Kidney glomerular epithelial cell (primary cell): ENCODE measurements at regions not wholly inside any gene's neighbourhood (a gene's known extent, or its start where the extent isn't known, plus 50 kb on each side); places are given as distances from the start of the nearest gene placed in this dataset.

ENCODE experiments used
- DNase-seq: peaks from one replicate; lab custom pipeline; 2025; lab: John Stamatoyannopoulos, UW

DNA sequence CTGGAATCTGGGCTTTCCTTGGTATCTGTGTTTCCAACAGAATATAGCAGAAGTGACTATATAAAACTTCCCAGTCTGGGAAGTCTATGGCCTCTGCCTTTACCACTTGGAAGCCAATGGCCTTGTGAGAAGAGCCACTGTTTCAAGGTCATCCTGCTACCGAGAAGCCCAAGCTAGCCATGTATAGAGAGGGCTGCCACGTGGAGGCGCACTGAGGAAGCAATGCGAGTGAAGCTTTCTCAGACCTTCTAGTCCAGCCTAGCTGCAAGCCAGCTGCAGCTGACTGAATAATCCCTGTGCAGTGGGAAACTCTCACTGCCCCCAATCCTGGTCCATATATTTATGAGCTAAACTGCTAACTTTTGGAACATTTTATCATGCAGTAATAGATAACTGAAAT, 661.8 kb upstream of the RIOK2 start:
- DNase-seq = no peak

DNA sequence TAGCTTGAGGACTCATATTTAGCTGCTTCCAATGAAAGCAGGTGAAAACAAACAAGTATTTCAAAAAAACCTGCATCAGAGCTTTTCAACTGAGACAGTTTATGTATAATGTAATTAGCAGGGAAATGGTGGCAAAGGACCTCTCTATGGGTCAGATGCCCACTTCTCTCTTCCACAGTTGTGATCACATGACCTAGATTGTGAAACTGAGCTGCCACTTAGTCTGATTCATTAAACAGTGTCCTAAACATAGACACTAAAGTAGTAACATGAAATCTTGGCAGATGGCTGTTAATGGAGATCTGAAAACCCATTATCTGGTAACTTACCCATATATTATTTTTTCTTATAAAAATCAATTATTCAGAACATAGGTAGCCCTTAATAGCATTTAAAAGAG, 663.6 kb upstream of the RIOK2 start:
- no peak for DNase-seq

DNA sequence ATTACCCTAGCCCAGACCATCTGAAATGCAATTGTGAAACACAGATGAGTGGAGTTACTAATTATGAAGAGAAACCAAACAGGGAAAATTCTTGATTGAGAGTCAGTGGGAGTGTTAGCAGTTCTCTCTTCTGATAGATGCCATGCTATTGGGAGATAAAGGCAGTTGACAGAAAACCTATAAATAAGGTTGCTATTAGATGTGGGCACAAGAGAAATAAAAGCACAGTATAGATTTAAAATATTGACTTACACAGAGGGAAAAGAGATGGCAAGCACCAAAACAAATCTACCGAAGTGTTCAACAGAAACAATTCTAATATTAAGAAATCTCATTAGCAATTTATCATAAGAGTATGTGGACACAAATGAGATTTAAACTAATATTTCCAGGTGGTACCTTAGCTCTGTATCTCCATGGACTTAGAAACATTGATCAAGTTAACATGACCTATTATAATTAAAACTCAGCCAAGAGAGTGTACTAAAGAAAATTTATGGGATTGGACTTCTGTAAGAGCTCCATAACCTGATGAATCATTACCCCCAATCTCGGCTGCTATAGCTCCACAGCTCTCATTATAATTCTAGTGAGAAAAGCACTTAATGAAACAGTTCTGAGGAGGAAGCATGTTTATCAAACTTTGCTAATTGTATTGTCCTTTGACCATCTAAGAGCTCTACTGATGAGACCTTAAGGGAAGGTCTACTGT, 665.0 kb upstream of the RIOK2 start:
- no peak for DNase-seq

DNA sequence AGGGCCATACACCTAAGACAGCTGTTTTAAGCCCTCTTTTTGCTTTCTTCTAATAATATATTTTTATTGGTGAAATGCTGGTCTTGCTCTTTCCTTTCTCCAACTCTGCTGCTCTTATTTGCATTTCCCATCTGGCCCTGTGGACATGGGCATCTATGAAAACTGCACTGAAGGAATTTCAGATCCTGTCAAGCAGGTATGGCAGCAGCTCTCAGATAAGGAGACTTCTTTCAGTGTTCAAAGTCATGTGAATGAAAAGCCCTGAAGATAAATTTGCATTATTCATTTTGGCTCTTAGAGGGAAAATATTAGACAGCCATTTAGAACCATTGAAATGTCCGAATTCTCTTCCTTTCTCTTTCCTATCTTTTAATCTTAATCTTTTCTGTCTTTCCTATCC, 668.0 kb upstream of the RIOK2 start:
- no peak for DNase-seq

DNA sequence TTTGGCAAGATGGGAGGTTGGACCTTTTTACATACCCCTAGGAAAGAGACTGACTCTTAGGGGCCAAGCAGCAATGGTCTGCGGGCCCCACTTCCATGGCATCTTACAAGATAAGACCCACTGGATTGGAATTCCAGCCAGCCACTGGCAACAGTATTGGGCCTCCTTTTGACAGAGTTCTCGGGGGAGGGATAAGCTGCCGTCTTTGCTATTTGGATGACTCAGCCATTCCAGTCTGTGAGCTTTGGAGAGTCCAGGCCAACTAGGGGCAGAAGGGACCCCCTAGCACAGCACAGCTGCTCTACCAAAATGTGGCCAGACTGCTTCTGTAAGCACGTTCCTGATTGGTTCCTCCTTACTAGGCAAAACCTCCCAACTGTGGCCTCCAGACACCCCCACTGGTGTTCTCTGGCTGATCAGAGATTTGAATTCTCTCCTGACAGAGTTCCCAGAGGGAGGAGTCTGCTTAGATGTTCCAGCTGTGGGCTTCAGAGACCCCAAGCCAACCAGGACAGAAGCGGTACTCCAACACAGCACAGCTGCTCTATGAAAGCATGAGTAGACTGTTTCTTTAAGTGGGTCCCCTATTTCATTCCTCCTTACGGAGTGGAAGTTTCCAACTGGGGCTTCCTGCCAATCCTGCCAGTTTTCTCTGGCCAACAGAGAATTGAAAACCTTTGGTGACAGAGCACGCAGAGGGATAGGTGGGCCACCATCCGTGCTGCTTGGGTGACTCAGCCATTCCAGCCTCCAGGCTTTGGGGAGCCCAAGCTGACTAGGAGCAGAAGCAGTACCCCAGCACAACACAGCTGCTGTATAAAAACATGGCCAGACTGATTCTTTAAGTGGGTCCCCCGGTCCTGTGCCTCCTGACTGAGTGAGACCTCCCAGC, 672.1 kb upstream of the RIOK2 start:
- DNase-seq = no peak

DNA sequence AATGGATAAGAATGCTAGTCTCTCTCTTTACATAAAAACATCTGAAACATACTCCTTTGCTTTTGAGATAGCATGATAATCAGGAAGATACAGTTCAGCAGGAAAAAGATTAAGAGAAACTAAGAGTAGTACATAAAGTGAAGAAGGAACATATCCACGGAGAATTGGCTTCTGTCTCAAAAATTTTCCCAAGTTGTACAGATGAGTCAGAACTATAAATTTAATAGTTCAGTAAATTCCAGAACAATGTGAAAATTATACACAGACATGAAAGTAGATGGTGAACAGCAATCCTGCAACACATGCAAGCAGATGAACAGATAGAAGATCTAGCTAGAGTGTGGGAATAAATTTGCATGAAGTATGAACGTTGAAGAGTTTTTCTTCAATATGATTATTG, 691.4 kb upstream of the RIOK2 start:
- DNase-seq = no peak

DNA sequence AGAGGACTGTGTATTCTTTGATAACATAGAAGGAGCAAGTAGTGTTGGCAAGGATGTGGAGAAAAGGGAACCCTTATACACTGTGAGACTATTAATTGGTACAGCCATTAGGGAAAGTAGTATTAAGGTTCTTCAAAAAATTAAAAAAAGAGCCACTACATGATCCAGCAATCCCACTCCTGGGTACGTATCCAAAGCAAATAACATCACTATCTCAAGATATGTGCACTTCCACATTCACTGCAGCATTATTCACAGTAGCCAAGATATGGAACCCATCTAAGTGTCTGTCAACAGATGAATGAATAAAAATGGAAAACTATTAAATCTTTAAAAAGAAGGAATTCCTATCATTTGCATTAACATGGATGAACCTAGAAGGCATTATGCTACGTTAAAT, 693.2 kb upstream of the RIOK2 start:
- no peak for DNase-seq

DNA sequence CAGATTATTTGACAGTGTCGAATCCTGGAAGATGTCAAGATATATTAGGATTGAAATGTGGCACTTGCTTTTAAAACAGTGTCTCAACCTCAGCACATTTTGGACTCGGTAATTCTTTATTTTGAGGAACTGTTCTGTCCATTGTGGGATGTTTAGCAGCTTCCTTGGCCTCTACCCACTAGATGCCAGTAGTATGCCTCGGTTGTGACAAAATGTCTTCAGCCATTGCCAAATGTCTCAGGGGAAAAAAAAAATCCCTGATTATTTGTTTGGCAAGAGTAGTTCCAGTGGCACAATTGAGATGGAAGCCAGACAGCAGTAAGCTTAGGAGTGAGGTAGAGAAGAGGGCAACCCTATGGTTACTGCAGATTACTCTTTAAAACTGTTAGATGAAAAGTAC, 694.5 kb upstream of the RIOK2 start:
- no peak for DNase-seq

DNA sequence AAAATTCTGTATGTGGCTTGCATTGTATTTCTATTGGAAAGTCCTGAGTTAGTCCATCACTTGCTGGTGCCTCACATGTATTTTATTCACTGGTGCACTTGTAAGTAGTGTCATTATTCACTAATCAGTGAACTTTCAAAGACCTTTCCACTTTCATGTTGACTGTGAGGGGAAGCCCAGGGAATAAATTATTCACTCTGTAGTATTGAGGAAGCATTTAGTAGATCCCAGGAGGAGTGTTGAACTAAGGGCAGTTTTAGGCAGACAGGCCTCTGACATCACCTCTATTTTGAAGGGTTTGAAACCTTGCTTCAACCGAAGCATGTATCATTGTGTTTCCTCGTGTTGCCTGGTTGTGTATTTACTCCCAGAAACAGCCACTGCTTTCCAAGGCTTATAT, 705.4 kb upstream of the RIOK2 start:
- no peak for DNase-seq

DNA sequence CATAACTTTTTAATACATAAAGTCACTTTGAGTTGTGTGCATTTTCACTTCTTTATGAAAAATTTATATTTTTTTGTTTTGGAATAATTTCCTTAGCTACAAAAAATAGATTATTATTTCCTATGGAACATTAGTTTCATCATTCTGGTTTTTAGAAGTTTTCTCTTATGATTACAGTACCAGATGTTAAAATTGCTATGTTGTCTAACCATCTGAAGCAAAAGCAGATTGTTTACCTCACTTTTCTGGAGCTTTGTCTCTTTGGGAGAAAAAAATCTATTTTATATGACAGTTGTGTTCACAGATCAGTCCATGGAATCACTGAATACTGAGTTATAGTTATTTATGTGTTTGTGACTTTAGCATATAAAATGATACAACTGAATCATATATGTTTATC, 708.9 kb upstream of the RIOK2 start:
- no peak for DNase-seq

DNA sequence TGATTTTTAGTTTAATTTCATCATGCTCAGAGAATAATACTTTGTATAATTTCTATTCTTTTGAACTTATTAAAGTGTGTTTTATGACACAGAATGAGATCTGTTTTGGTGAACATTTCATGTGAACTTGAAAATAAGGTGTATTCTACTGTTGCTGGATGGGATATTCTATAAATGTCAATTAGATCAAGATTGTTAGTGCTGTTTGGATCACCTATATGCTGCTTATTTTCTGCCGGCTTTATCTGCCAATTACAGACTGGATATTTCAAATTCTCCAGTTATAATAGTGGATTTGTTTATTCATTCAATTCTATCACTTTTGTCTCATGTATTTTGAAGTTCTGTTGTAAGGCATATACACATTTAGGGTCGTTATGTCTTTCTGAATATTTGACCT, 720.7 kb upstream of the RIOK2 start:
- DNase-seq = no peak

DNA sequence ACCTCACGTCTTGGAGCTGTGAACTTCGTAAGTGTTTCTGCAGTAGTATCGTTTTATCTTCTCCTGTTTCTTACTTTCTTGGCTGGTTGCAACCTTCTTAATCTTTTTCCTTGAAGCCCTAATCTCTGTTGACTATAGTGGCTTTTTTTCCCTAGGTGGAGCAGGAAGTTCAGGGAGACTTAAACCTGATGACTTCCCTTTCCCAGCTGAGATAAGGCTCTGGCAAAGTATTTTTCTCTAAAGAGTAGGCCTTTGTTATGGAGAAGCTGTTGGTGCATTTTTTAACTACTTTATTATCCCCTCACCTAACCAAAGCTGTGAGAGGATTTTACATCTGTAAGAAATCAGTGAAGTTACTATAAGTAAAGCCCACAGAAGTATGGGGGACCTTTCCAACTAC, 723.1 kb upstream of the RIOK2 start:
- DNase-seq = no peak

DNA sequence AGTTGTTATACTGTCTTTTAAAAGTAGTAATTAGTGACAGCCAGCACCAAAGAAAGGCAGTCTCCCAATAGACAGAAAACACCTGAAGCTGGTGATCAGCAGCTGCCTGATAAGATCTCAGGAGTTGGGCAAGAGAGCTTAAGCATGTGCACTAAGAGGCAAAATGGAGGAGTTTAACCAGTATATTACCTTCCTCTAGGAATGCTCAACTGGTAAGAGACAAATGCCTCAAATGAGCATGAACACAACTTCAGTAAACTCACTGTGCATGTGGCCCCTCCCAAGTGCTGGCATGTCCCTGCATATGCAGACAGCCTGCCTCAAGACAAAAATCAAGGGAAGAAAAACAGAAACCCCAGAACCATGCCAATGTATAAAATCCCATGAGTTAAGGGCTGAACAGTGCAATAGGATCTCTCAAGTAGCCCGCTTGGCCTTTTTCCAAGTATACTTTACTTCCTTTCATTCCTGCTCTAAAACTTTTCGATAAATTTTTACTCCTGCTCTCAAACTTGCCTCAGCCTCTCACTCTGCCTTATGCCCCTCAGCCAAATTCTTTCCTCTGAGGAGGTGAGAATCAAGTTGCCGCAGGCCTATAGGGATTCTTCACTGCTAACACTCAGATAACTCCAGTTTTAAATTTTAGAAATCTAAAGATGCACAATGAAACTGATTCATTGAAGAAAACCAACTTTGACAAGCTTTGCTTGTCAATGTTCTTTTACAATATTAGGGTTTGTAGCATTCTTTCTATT, 724.8 kb upstream of the RIOK2 start:
- no peak for DNase-seq

DNA sequence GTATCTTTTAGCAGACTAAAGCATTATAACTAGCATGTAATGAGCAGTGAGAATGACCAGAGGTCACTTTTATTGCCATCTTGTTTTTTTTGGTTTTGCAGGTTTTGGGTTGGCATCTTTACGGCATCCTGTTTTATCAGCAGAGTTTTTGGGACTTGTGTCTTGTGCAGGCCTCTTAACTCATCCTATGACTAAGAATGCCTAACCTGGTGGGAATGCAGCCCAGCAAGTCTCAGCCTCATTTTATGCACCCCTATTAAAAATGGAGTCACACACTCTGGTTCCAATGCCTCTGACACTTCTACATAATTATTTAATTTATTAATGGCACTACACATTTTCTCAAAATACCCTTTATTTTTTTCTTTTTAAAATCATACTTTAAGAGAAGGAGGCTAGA, 726.5 kb upstream of the RIOK2 start:
- DNase-seq = no peak

DNA sequence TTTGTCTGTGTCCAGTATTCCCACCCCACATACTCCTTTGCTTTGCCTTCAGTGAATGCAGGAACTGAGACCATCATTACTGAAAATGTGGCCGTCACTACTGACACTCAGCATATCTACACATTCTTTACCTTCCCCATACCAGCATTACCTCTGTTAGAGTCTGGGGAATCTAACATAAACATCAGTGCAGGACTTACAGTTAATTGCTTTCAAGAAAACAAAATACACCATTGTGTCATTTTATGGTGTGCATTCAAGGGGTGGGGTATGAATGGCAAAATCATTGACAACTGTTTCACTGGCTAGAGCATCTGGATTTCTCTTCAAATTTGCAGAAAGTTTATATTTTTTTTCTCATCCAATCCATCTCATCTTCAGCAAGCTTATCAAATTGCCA, 731.4 kb upstream of the RIOK2 start:
- no peak for DNase-seq

DNA sequence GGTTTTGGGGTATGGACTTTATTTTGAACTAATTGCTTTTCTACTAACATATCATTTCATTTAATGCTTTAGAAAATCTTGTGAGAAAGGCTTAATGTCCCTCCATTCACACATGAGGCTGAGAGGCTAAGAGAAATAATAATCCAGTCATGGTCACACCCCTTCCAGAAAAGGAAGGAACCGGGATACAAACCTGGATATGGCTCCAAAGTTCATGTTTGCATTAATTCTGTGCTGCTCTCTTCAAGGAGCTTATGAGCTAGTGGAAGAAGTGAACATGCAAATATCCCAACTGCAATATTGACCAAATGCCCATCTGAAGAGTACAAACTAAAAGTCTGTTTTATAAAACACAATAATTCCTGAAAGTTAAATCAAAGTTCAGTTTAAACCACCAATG, 732.1 kb upstream of the RIOK2 start:
- no peak for DNase-seq

DNA sequence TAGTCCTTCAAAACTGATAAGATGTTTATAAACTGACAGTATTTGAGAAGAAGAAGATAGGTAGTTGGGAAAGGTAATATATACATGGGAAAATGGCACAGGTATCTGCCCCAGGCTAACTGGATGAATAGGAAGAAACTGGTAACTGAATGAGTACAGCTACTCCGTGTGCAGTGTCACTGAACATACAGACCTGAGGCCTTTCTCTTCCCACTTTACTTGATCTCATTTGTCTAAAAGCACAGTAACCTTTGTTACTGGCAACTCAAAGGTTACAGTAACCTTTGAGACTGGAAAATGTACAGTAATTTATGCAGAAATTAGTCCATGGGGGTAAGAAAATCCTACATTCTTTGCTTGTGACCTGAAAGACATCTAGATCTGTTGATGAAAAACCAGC, 735.0 kb upstream of the RIOK2 start:
- no peak for DNase-seq

DNA sequence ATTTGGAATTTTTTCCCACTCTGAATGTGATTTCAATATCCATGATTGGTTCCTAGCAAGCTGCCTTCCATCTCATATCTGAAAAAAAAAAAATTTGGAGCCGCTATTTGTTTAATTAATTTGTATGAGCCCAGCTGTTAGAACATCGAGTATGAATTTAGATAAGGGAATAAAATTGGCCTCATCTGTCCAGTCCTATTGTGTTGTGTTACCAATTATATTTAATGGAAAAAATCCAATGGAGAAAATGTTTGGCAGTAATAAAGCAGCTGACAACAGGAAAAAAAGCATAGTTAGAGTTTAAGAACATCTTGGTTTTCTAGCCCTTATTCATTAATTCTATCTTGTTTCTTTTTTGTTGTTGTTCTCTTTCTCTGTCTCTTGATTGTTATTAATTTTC, 735.6 kb upstream of the RIOK2 start:
- no peak for DNase-seq

DNA sequence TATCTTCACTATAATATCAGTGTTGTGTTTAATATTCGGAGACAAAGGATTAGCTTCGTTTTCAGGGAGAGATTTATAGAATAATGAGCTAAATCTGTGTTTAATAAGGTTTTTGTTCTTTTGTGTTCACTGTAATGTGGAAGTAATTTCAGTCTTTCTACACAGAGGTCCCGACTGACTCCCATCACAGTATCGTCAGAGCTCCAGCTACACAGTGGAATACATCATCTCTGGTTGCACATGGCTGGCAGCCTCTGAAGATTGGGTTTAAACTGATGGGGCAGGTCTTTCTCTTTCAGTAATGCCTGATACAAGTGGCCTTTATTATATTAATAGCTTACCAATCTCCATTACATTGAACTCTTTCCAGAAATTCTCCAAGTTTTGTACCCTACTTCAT, 736.7 kb upstream of the RIOK2 start:
- no peak for DNase-seq

DNA sequence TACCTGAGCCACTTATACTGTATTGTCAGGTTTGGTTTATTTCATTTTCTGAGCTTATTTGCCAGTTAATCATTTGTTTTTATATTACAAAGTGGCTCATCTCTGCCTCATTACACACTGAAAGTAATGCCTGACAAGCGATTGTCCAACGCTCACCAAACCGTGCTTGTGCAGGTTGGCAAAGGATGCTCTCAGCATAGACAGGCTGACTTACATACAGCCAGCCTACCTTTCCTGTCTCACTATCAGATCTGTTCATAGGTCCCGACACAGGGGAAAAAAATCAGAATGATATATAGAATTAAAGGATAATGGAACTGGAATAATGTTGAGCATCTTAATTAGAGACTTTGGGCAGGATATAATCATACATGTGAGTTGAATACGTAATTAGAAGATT, 739.7 kb upstream of the RIOK2 start:
- no peak for DNase-seq

DNA sequence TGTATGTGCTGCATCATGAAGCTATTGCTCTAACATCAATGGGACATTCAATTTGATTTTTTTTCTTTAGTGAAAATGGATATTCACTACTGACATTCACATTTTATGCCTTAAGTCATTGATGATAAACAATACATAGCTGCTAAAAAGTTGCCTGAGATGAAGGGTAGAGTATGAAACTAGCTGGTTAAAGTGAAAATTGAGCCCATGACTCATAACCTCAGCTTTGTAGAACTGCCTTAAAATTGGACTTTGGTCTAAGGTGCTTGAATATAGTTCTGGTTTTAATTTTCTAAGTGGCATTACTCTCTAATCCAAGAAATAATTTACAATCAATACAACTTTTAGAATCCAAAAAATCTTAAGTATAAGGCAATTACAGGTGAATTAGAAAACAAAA, 740.4 kb upstream of the RIOK2 start:
- DNase-seq = no peak

DNA sequence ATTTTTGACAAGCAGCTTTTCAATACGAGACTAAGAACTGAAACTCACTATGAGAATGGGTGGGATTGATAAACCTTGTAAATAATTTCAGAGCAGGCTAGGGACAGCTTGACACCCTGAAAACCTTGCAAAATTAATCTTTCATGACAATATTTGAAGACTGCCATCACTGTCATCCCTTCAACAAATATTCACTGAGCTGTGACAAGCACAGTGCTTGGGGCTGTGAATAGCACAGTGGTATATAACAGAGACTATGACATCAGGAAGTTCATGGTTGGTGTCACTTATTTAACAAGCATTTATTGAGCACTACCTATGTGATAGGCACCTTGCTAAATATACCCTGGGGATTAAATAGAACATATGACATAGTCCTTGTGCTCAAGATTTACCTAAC, 741.0 kb upstream of the RIOK2 start:
- no peak for DNase-seq

DNA sequence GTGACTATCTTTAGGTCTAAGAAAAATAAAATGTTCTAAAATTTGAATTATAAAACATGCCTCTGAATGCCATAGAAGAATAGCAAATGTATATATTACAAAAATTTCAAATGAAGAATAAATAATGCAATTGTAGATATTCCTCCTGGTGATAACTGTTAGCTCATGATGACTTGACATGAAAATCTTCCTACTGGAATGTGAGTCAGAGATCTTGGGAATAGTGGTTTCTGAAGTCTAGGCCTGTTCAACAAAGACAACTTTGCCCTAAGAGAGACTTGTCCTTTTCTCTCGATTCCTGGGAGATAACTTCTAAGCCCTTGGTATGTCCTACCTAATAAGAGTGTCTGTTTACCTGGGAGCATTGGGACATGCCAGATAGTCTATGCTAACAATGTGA, 746.3 kb upstream of the RIOK2 start:
- DNase-seq = no peak
